ENCODE measurements at regions not wholly inside any gene's neighbourhood (a gene's known extent, or its start where the extent isn't known, plus 50 kb on each side); places are given as distances from the start of the nearest gene placed in this dataset.

- TF ChIP-seq CTCF (IDR thresholded peaks at IDR 0.05) (no peak), POLR2A (IDR thresholded peaks at IDR 0.05) (no peak)
Measured at GRCh38 chr4:128403586-128403985, 116.0 kb upstream of the PGRMC2 start.

Data from lower leg skin (tissue), 3 donors.